HG03565 (cell line): ENCODE measurements at regions not wholly inside any gene's neighbourhood (a gene's known extent, or its start where the extent isn't known, plus 50 kb on each side); places are given as distances from the start of the nearest gene placed in this dataset.
"Not testable (repeated sequence)": the region's sequence is repeated elsewhere in the genome, so short reads cannot be mapped to it uniquely, and the experiment has no call there.

Source experiments
- ATAC-seq: cut with Tn5 transposase; IDR thresholded peaks from one replicate; pipeline ENCODE4 v1.9.1; 2021; ENCODE audit warnings: mild to moderate bottlenecking, moderate library complexity; ENCODE audit not compliant: unreplicated experiment

GRCh38 chr1:199089393-199090122 lies 450.7 kb downstream of the PTPRC start:
- ATAC-seq: peak; percentile 79

- ATAC-seq: not testable (repeated sequence)
Observed at GRCh38 chr1:199095628-199096027, 456.8 kb downstream of the PTPRC start.

GRCh38 chr1:199096591-199096990 lies 457.8 kb downstream of the PTPRC start:
- ATAC-seq: no peak

- no peak for ATAC-seq
Observed at GRCh38 chr1:199098468-199098867, 459.6 kb downstream of the PTPRC start.

- no peak for ATAC-seq
Observed at GRCh38 chr1:199101139-199101538, 462.3 kb downstream of the PTPRC start.

GRCh38 chr1:199101635-199102034 lies 462.8 kb downstream of the PTPRC start:
- ATAC-seq: no peak

- ATAC-seq: peak; percentile 45
Observed at GRCh38 chr1:199102239-199102638, 463.4 kb downstream of the PTPRC start.

- no peak for ATAC-seq
Observed at GRCh38 chr1:199109160-199109559, 470.3 kb downstream of the PTPRC start.

- no peak for ATAC-seq
Observed at GRCh38 chr1:199112365-199112764, 473.5 kb downstream of the PTPRC start.

GRCh38 chr1:199113265-199113869 lies 474.5 kb downstream of the PTPRC start:
- no peak for ATAC-seq

GRCh38 chr1:199116488-199116887 lies 477.6 kb downstream of the PTPRC start:
- ATAC-seq: no peak

- ATAC-seq: no peak
Observed at GRCh38 chr1:199121047-199121446, 482.2 kb downstream of the PTPRC start.

GRCh38 chr1:199122085-199122484 lies 483.2 kb downstream of the PTPRC start:
- no peak for ATAC-seq

- no peak for ATAC-seq
Observed at GRCh38 chr1:199122532-199123311, 483.9 kb downstream of the PTPRC start.

- ATAC-seq: no peak
Observed at GRCh38 chr1:199123615-199124014, 484.8 kb downstream of the PTPRC start.

- no peak for ATAC-seq
Observed at GRCh38 chr1:199124351-199124750, 485.5 kb downstream of the PTPRC start.

GRCh38 chr1:199129247-199129646 lies 490.4 kb downstream of the PTPRC start:
- ATAC-seq: no peak

GRCh38 chr1:199132006-199132405 lies 493.2 kb downstream of the PTPRC start:
- ATAC-seq: no peak

GRCh38 chr1:199135901-199136300 lies 497.1 kb downstream of the PTPRC start:
- ATAC-seq: no peak

GRCh38 chr1:199138061-199138460 lies 499.2 kb downstream of the PTPRC start:
- ATAC-seq: no peak

GRCh38 chr1:199149591-199149990 lies 510.8 kb downstream of the PTPRC start:
- no peak for ATAC-seq

GRCh38 chr1:199150756-199151155 lies 511.9 kb downstream of the PTPRC start:
- no peak for ATAC-seq
